T1000 (cell line): ENCODE measurements at regions not wholly inside any gene's neighbourhood (a gene's known extent, or its start where the extent isn't known, plus 50 kb on each side); places are given as distances from the start of the nearest gene placed in this dataset.
"Not testable (repeated sequence)": the region's sequence is repeated elsewhere in the genome, so short reads cannot be mapped to it uniquely, and the experiment has no call there.

Source experiments
- DNase-seq: peaks from one replicate; lab custom pipeline; 2025; ENCODE audit warnings: mixed read lengths; lab: John Stamatoyannopoulos, UW

GRCh38 chr2:5616019-5616418, 76.2 kb upstream of the SOX11 start:
- no peak for DNase-seq

GRCh38 chr2:5617358-5617757, 74.8 kb upstream of the SOX11 start:
- DNase-seq = no peak

GRCh38 chr2:5617796-5618195, 74.4 kb upstream of the SOX11 start:
- no peak for DNase-seq

- DNase-seq = no peak
Observed at GRCh38 chr2:5618271-5618670, 73.9 kb upstream of the SOX11 start.

GRCh38 chr2:5625556-5626065, 66.6 kb upstream of the SOX11 start:
- not testable (repeated sequence) for DNase-seq

GRCh38 chr2:5628484-5628883, 63.7 kb upstream of the SOX11 start:
- not testable (repeated sequence) for DNase-seq

GRCh38 chr2:5629510-5629909, 62.7 kb upstream of the SOX11 start:
- DNase-seq = not testable (repeated sequence)

- not testable (repeated sequence) for DNase-seq
Observed at GRCh38 chr2:5637051-5637450, 55.1 kb upstream of the SOX11 start.
